ENCODE measurements at regions not wholly inside any gene's neighbourhood (a gene's known extent, or its start where the extent isn't known, plus 50 kb on each side); places are given as distances from the start of the nearest gene placed in this dataset.
A peak's percentile ranks its signal among the peaks of the same experiment; 100 is the strongest.

- Histone ChIP-seq H3K36me3 (no peaks in the 10 kb centered on the region), H3K4me1 (peaks cover 0 to 5% (median 0%) of the 10 kb centered on the region in 4 donors), H3K9me3 (no peaks in the 10 kb centered on the region), H3K27ac (replicated peaks in 1 of 4) (no peak overlapping the region), H3K27me3 (peaks cover 0 to 11% (median 0%) of the 10 kb centered on the region in 4 donors), H3K4me3 (no peak overlapping the region)
- WGBS, result 74% methylated on average over 9 of the region's 9 CpGs
- TF ChIP-seq POLR2AphosphoS5 (IDR thresholded peaks at IDR 0.05), result no peak
- TF ChIP-seq POLR2A (IDR thresholded peaks at IDR 0.05; ENCODE audit: low read depth), result no peak
- TF ChIP-seq, protein P1, sequence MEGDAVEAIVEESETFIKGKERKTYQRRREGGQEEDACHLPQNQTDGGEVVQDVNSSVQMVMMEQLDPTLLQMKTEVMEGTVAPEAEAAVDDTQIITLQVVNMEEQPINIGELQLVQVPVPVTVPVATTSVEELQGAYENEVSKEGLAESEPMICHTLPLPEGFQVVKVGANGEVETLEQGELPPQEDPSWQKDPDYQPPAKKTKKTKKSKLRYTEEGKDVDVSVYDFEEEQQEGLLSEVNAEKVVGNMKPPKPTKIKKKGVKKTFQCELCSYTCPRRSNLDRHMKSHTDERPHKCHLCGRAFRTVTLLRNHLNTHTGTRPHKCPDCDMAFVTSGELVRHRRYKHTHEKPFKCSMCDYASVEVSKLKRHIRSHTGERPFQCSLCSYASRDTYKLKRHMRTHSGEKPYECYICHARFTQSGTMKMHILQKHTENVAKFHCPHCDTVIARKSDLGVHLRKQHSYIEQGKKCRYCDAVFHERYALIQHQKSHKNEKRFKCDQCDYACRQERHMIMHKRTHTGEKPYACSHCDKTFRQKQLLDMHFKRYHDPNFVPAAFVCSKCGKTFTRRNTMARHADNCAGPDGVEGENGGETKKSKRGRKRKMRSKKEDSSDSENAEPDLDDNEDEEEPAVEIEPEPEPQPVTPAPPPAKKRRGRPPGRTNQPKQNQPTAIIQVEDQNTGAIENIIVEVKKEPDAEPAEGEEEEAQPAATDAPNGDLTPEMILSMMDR (IDR thresholded peaks at IDR 0.05), result no peak
- TF ChIP-seq EP300 (IDR thresholded peaks at IDR 0.05), result no peak
- no peak for DNase-seq (ENCODE audit: extremely low spot score)
- intact Hi-C loops (cut with DNase I), result no loop called here
Observed at GRCh38 chr14:98952593-98953350, 319.2 kb downstream of the BCL11B start.

DNA sequence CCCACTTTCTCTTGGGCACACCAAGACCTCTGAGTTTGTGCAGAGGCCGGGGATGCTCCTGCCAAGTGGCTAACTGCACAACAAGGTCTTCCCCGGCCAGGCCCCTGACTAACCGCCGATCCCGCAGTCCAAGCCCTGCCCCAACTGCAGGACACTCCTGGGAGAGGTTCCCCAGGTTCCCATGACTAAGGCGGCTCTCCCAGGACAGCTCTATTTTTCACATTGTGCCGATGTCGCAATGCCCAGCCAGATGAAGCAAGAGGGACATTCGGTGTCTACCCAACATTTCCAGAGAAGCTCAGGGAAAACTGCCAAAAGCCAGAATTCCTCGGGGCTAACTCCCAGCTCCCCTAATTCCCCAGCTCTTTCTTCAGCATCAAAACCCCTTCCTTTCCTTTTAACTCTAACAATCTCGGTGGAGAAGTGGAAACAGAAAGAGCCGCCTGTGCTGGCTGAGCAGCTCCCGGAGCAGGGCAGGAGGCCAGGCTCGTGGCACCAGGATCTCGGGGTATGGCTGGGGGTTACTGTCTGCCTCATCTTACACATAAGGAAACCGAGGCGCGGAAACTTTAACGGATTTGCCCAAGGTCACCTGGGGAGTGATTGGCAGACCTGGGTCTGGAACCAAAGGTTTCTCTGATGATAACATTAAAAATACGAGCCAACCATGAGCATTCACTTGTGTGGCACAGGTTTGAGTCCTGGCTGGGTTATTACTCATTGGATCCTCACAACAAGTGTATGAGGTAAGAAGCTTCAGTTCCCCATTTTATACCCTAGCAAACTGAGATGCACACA, 318.2 kb downstream of the BCL11B start:
- no peaks in the 10 kb centered on the region for H3K9me3 ChIP-seq
- no peaks in the 10 kb centered on the region for H3K36me3 ChIP-seq
- peak overlapping the region in 1 of 4 donors; percentile 3 for H3K27ac ChIP-seq (replicated peaks in 1 of 4)
- peaks cover 0 to 7% (median 0%) of the 10 kb centered on the region in 4 donors for H3K4me1 ChIP-seq
- DNase-seq (ENCODE audit: extremely low spot score), result peak; percentile 92
- no peak overlapping the region for H3K4me3 ChIP-seq
- intact Hi-C loops (cut with DNase I), result no loop called here
- TF ChIP-seq EP300 (IDR thresholded peaks at IDR 0.05), result no peak
- TF ChIP-seq, protein P1 (IDR thresholded peaks at IDR 0.05), result no peak
- no peak for TF ChIP-seq POLR2A (IDR thresholded peaks at IDR 0.05; ENCODE audit: low read depth)
- TF ChIP-seq POLR2AphosphoS5 (IDR thresholded peaks at IDR 0.05), result peak; percentile 17 to 33
- WGBS, result 83% methylated on average over 19 of the region's 20 CpGs
- H3K27me3 ChIP-seq, result peaks cover 0 to 11% (median 0%) of the 10 kb centered on the region in 4 donors

DNA sequence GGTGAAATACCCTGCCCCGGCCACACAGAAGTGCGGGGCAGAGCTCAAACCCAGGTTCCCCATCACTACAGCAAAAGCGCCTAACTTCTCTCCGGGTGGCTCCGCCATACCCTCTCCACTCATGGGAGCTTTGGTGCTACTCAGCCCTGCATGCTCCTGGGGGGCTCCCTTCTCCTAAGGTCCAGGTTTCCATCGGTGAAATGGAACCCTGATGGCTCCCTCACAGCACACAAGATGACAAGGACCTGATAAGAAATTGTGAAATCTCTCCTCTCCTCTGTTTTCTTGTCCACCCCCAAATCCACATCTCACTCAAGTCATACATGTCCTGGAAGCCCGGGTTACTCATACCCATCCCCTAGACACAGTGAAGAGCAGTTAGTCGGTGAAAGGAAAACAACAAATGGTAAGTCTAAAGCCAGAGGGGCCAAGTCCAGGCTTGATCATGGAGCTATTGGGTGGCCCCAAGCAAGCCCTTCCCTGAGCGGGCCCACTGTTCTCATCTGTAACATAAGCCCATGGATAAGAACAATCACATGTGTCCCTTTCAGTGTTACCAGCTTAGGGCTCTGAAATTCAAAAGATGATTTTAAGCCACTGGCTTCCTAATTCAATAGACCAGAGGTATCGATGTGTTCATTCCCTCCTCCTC, 317.5 kb downstream of the BCL11B start:
- Histone ChIP-seq H3K9me3 (no peaks in the 10 kb centered on the region), H3K4me1 (peaks cover 0 to 7% (median 0%) of the 10 kb centered on the region in 4 donors), H3K4me3 (no peak overlapping the region), H3K27me3 (peaks cover 0 to 11% (median 0%) of the 10 kb centered on the region in 4 donors), H3K36me3 (no peaks in the 10 kb centered on the region), H3K27ac (replicated peaks in 1 of 4) (peak overlapping the region in 1 of 4 donors; percentile 3)
- DNase-seq (ENCODE audit: extremely low spot score), result peak; percentile 60
- intact Hi-C loops (cut with DNase I), result no loop called here
- WGBS, result 85% methylated on average over 10 of the region's 10 CpGs
- TF ChIP-seq, protein P1 (IDR thresholded peaks at IDR 0.05), result no peak
- TF ChIP-seq EP300 (IDR thresholded peaks at IDR 0.05), result no peak
- TF ChIP-seq POLR2AphosphoS5 (IDR thresholded peaks at IDR 0.05), result no peak
- TF ChIP-seq POLR2A (IDR thresholded peaks at IDR 0.05; ENCODE audit: low read depth), result no peak

GRCh38 chr14:98955036-98955740, 316.8 kb downstream of the BCL11B start:
- DNase-seq (ENCODE audit: extremely low spot score), result peak; percentile 34
- Histone ChIP-seq H3K9me3 (no peaks in the 10 kb centered on the region), H3K27ac (replicated peaks in 1 of 4) (no peak overlapping the region), H3K27me3 (peaks cover 0 to 11% (median 0%) of the 10 kb centered on the region in 4 donors), H3K4me3 (no peak overlapping the region), H3K36me3 (no peaks in the 10 kb centered on the region), H3K4me1 (peaks cover 0 to 7% (median 0%) of the 10 kb centered on the region in 4 donors)
- TF ChIP-seq, protein P1 (IDR thresholded peaks at IDR 0.05), result no peak
- 71% methylated on average over 9 of the region's 9 CpGs for WGBS
- intact Hi-C loops (cut with DNase I), result no loop called here
